ENCODE measurements at regions not wholly inside any gene's neighbourhood (a gene's known extent, or its start where the extent isn't known, plus 50 kb on each side); places are given as distances from the start of the nearest gene placed in this dataset.

DNA sequence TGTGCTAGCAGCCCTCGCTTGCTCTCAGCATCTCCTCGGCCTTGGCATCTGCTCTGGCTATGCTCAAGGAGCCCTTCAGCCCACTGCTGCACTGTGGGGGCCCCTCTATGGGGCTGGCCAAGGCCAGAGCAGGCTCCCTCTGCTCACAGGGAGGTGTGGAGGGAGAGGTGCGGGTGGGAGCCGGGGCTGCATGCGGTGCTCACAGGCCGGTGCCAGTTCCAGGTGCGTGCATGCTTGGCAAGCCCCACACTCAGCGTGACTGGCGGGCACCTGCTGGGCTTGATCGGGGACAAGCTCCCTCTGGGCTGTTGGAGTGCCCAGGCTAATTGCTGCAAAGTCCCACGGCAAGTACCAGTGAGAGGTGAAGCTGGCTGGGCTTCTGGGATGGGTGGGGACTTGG, 170.5 kb downstream of the TRIM36 start:
- 92% methylated on average over 11 of the region's 11 CpGs for WGBS
- no peak for DNase-seq (ENCODE audit: low spot score)
- Histone ChIP-seq H3K9ac (ENCODE audit: low read depth in 1 of 2, low read length in 2 of 2) (no peak overlapping the region), H3K27ac (ENCODE audit: low read depth in 1 of 2, low read length in 2 of 2) (no peak overlapping the region), H3K27me3 (ENCODE audit: control insufficient read depth in 4 of 4, insufficient read depth in 4 of 4, low read length in 3 of 4) (no peaks in the 10 kb centered on the region), H3K36me3 (ENCODE audit: control insufficient read depth in 4 of 4, insufficient read depth in 3 of 4, low read depth in 1 of 4, low read length in 3 of 4) (no peaks in the 10 kb centered on the region), H3K4me1 (ENCODE audit: control insufficient read depth in 4 of 4, insufficient read depth in 4 of 4, low read length in 3 of 4) (no peaks in the 10 kb centered on the region), H3K4me3 (ENCODE audit: low read depth in 1 of 3, low read length in 3 of 3) (no peak overlapping the region), H3K9me3 (ENCODE audit: control insufficient read depth in 4 of 4, low read length in 3 of 4) (no peaks in the 10 kb centered on the region)
- TF ChIP-seq GABPA (IDR thresholded peaks at IDR 0.05 in 1 of 2, conservative IDR thresholded peaks at IDR 0.05 in 1 of 2) (no peak), HNF4A (conservative IDR thresholded peaks at IDR 0.05) (no peak), RAD21 (IDR thresholded peaks at IDR 0.05) (no peak), JUND (IDR thresholded peaks at IDR 0.05) (no peak), HNF4G (IDR thresholded peaks at IDR 0.05) (no peak), EGR1 (IDR thresholded peaks at IDR 0.05; ENCODE audit: low read depth in 2 of 2) (no peak), TAF1 (conservative IDR thresholded peaks at IDR 0.05) (no peak), FOXA2 (IDR thresholded peaks at IDR 0.05) (no peak), YY1 (IDR thresholded peaks at IDR 0.05) (no peak), FOXA1 (IDR thresholded peaks at IDR 0.05) (no peak)
- TF ChIP-seq, protein P1, sequence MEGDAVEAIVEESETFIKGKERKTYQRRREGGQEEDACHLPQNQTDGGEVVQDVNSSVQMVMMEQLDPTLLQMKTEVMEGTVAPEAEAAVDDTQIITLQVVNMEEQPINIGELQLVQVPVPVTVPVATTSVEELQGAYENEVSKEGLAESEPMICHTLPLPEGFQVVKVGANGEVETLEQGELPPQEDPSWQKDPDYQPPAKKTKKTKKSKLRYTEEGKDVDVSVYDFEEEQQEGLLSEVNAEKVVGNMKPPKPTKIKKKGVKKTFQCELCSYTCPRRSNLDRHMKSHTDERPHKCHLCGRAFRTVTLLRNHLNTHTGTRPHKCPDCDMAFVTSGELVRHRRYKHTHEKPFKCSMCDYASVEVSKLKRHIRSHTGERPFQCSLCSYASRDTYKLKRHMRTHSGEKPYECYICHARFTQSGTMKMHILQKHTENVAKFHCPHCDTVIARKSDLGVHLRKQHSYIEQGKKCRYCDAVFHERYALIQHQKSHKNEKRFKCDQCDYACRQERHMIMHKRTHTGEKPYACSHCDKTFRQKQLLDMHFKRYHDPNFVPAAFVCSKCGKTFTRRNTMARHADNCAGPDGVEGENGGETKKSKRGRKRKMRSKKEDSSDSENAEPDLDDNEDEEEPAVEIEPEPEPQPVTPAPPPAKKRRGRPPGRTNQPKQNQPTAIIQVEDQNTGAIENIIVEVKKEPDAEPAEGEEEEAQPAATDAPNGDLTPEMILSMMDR (IDR thresholded peaks at IDR 0.05; ENCODE audit: low read depth, low read length, missing input control): no peak
- TF ChIP-seq, protein P2, sequence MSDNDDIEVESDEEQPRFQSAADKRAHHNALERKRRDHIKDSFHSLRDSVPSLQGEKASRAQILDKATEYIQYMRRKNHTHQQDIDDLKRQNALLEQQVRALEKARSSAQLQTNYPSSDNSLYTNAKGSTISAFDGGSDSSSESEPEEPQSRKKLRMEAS (IDR thresholded peaks at IDR 0.05): no peak
- TF ChIP-seq, protein P3, sequence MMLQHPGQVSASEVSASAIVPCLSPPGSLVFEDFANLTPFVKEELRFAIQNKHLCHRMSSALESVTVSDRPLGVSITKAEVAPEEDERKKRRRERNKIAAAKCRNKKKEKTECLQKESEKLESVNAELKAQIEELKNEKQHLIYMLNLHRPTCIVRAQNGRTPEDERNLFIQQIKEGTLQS (IDR thresholded peaks at IDR 0.05): no peak
- TF ChIP-seq, protein P4, sequence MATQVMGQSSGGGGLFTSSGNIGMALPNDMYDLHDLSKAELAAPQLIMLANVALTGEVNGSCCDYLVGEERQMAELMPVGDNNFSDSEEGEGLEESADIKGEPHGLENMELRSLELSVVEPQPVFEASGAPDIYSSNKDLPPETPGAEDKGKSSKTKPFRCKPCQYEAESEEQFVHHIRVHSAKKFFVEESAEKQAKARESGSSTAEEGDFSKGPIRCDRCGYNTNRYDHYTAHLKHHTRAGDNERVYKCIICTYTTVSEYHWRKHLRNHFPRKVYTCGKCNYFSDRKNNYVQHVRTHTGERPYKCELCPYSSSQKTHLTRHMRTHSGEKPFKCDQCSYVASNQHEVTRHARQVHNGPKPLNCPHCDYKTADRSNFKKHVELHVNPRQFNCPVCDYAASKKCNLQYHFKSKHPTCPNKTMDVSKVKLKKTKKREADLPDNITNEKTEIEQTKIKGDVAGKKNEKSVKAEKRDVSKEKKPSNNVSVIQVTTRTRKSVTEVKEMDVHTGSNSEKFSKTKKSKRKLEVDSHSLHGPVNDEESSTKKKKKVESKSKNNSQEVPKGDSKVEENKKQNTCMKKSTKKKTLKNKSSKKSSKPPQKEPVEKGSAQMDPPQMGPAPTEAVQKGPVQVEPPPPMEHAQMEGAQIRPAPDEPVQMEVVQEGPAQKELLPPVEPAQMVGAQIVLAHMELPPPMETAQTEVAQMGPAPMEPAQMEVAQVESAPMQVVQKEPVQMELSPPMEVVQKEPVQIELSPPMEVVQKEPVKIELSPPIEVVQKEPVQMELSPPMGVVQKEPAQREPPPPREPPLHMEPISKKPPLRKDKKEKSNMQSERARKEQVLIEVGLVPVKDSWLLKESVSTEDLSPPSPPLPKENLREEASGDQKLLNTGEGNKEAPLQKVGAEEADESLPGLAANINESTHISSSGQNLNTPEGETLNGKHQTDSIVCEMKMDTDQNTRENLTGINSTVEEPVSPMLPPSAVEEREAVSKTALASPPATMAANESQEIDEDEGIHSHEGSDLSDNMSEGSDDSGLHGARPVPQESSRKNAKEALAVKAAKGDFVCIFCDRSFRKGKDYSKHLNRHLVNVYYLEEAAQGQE (IDR thresholded peaks at IDR 0.05): no peak

DNA sequence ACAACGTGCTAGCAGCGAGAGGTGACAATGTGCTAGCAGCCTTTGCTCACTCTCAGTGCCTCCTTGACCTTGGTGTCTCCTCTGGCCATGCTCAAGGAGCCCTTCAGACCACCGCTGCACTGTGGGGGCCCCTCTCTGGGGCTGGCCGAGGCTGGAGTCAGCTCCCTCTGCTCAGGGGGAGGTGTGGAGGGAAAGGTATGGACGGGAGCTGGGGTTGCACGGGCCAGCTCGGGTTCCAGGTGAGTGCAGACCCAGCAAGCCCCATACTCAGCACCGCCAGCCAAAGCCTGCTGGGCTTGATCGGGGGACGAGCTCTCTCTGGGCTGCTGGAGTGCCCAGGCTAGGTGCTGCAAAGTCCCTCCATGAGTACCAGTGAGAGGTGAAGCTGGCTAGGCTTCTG, 180.2 kb downstream of the TRIM36 start:
- Histone ChIP-seq H3K9me3 (ENCODE audit: control insufficient read depth in 4 of 4, low read length in 3 of 4) (no peaks in the 10 kb centered on the region), H3K27ac (ENCODE audit: low read depth in 1 of 2, low read length in 2 of 2) (no peak overlapping the region), H3K9ac (ENCODE audit: low read depth in 1 of 2, low read length in 2 of 2) (no peak overlapping the region), H3K4me3 (ENCODE audit: low read depth in 1 of 3, low read length in 3 of 3) (no peak overlapping the region), H3K27me3 (ENCODE audit: control insufficient read depth in 4 of 4, insufficient read depth in 4 of 4, low read length in 3 of 4) (peaks cover 0 to 4% (median under 1%) of the 10 kb centered on the region in 4 donors), H3K36me3 (ENCODE audit: control insufficient read depth in 4 of 4, insufficient read depth in 3 of 4, low read depth in 1 of 4, low read length in 3 of 4) (no peaks in the 10 kb centered on the region), H3K4me1 (ENCODE audit: control insufficient read depth in 4 of 4, insufficient read depth in 4 of 4, low read length in 3 of 4) (no peaks in the 10 kb centered on the region)
- DNase-seq (ENCODE audit: low spot score): no peak
- WGBS: 78% methylated on average over 10 of the region's 10 CpGs
- no peak for TF ChIP-seq JUND (IDR thresholded peaks at IDR 0.05)

Measured in liver (tissue), 8 donors.